HUES64 (cell line): ENCODE measurements at regions not wholly inside any gene's neighbourhood (a gene's known extent, or its start where the extent isn't known, plus 50 kb on each side); places are given as distances from the start of the nearest gene placed in this dataset.

Experiments
- H3K27ac ChIP-seq: 2 replicates; pipeline ENCODE4 v1.7.0; 2013; ENCODE audit warnings: low read depth, low read length, inconsistent platforms
- H3K27me3 ChIP-seq: 2 replicates; pipeline ENCODE4 v1.6.1; 2013; ENCODE audit warnings: mild to moderate bottlenecking, low read length; ENCODE audit not compliant: insufficient read depth
- H3K36me3 ChIP-seq: 2 replicates; pipeline ENCODE4 v1.6.1; 2013; ENCODE audit warnings: mild to moderate bottlenecking, low read length; ENCODE audit not compliant: insufficient read depth
- H3K4me1 ChIP-seq: 2 replicates; pipeline ENCODE4 v1.6.1; 2013; ENCODE audit warnings: mild to moderate bottlenecking, low read length, moderate library complexity; ENCODE audit not compliant: insufficient read depth
- H3K4me3 ChIP-seq: 2 replicates; pipeline ENCODE4 v1.5.1; 2013; ENCODE audit warnings: mild to moderate bottlenecking, low read length, moderate library complexity
- H3K9ac ChIP-seq: 2 replicates; pipeline ENCODE4 v1.6.1; 2013; ENCODE audit warnings: mild to moderate bottlenecking, low read depth, low read length
- H3K9me3 ChIP-seq: 2 replicates; pipeline ENCODE4 v1.6.1; 2013; ENCODE audit warnings: low read depth, low read length; ENCODE audit not compliant: insufficient read depth
- WGBS: fragments of 150-250, 120-280 bp; methylation state at CpG from one replicate; pipeline ENCODE4 v1.1.7; 2013; ENCODE audit warnings: missing lambda C conversion rate; 5-methylcytosine and 5-hydroxymethylcytosine counted together

GRCh38 chrX:36927712-36928111 lies 80.5 kb upstream of the FAM47C start:
- Histone ChIP-seq H3K9ac (no peak overlapping the region), H3K4me1 (no peaks in the 10 kb centered on the region), H3K27ac (no peak overlapping the region), H3K36me3 (no peaks in the 10 kb centered on the region), H3K4me3 (no peak overlapping the region), H3K27me3 (no peaks in the 10 kb centered on the region), H3K9me3 (no peaks in the 10 kb centered on the region; the same call in 1 of the 2 replicates)
- 92% methylated on average over 1 of the region's 1 CpG for WGBS

- no peak overlapping the region for H3K4me3 ChIP-seq
- no peaks in the 10 kb centered on the region; the same call in 1 of the 2 replicates for H3K9me3 ChIP-seq
- WGBS: 63% methylated on average over 1 of the region's 1 CpG
- H3K9ac ChIP-seq: no peak overlapping the region
- no peaks in the 10 kb centered on the region for H3K4me1 ChIP-seq
- no peaks in the 10 kb centered on the region for H3K27me3 ChIP-seq
- H3K36me3 ChIP-seq: no peaks in the 10 kb centered on the region
- H3K27ac ChIP-seq: no peak overlapping the region
Observed at GRCh38 chrX:36930491-36930890, 77.7 kb upstream of the FAM47C start.

- Histone ChIP-seq H3K4me3 (no peak overlapping the region), H3K9me3 (no peaks in the 10 kb centered on the region), H3K9ac (no peak overlapping the region), H3K4me1 (peaks cover 20% of the 10 kb centered on the region), H3K27me3 (no peaks in the 10 kb centered on the region; the same call in 1 of the 2 replicates), H3K36me3 (no peaks in the 10 kb centered on the region), H3K27ac (no peak overlapping the region)
- 98% methylated on average over 3 of the region's 5 CpGs for WGBS
Observed at GRCh38 chrX:36947214-36947613, 61.0 kb upstream of the FAM47C start.

- Histone ChIP-seq H3K27ac (peak overlapping the region; percentile 89; the same call in 1 of the 2 replicates), H3K9me3 (no peaks in the 10 kb centered on the region), H3K4me3 (peak overlapping the region; percentile 27; the same call in 1 of the 2 replicates), H3K36me3 (no peaks in the 10 kb centered on the region), H3K4me1 (peaks cover 26% of the 10 kb centered on the region), H3K27me3 (no peaks in the 10 kb centered on the region; the same call in 1 of the 2 replicates), H3K9ac (no peak overlapping the region)
- 3% methylated on average over 3 of the region's 4 CpGs for WGBS
Observed at GRCh38 chrX:36950495-36951253, 57.5 kb upstream of the FAM47C start.

- peaks cover 17% of the 10 kb centered on the region for H3K27me3 ChIP-seq
- H3K9ac ChIP-seq: no peak overlapping the region
- H3K4me1 ChIP-seq: 0 out of 2 replicates have a peak, but pooled peaks cover 5% of the 10 kb centered on the region
- H3K36me3 ChIP-seq: no peaks in the 10 kb centered on the region
- H3K27ac ChIP-seq: no peak overlapping the region
- WGBS: under 1% methylated on average over 91 of the region's 91 CpGs
- peak overlapping the region; percentile 62 for H3K4me3 ChIP-seq
- no peaks in the 10 kb centered on the region for H3K9me3 ChIP-seq
Observed at GRCh38 chrX:36957425-36958328, 50.5 kb upstream of the FAM47C start.
